CD14-positive monocyte (primary cell): ENCODE measurements at regions not wholly inside any gene's neighbourhood (a gene's known extent, or its start where the extent isn't known, plus 50 kb on each side); places are given as distances from the start of the nearest gene placed in this dataset.

Source experiments
- DNase-seq, 3 donors: peaks; one replicate each; pipeline ENCODE4 v3.0.0-alpha.2; 2011 to 2022
- H2AFZ ChIP-seq: 2 replicates; pipeline ENCODE4 v1.6.0; 2012; ENCODE audit warnings: mild to moderate bottlenecking, low read depth, low read length, inconsistent platforms; ENCODE audit not compliant: insufficient read depth, poor library complexity, severe bottlenecking
- H3K27ac ChIP-seq, 2 donors: 1 replicate in 1 of 2; 2 replicates in 1 of 2; pipeline ENCODE4 v1.5.1; 2012 to 2013; ENCODE audit warnings: low read length in 2 of 2, control low read depth in 1 of 2, inconsistent platforms in 1 of 2, low read depth in 1 of 2, mild to moderate bottlenecking in 1 of 2
- H3K27me3 ChIP-seq, 2 donors: one replicate each; pipeline versions ENCODE4 v1.6.0 to v1.6.1; 2011 to 2013; ENCODE audit warnings: low read length in 2 of 2; ENCODE audit not compliant: control insufficient read depth in 2 of 2, insufficient read depth in 2 of 2
- H3K36me3 ChIP-seq, 2 donors: replicated peaks in 1 of 2; 1 replicate in 1 of 2; 2 replicates in 1 of 2; pipeline versions ENCODE4 v1.5.1 to v1.6.1; 2012 to 2013; ENCODE audit warnings: low read length in 2 of 2, control low read depth in 1 of 2, inconsistent platforms in 1 of 2, mild to moderate bottlenecking in 1 of 2; ENCODE audit not compliant: insufficient read depth in 2 of 2, control insufficient read depth in 1 of 2
- H3K4me1 ChIP-seq, 2 donors: 1 replicate in 1 of 2; 2 replicates in 1 of 2; pipeline versions ENCODE4 v1.5.1 to v1.6.1; 2012 to 2013; ENCODE audit warnings: low read length in 2 of 2, control low read depth in 1 of 2, inconsistent platforms in 1 of 2, mild to moderate bottlenecking in 1 of 2, moderate library complexity in 1 of 2; ENCODE audit not compliant: insufficient read depth in 2 of 2, control insufficient read depth in 1 of 2
- H3K4me2 ChIP-seq: replicated peaks from 2 replicates; pipeline ENCODE3; 2012; ENCODE audit warnings: low read length, moderate library complexity, mild to moderate bottlenecking; ENCODE audit not compliant: poor library complexity, severe bottlenecking; ENCODE audit errors: extremely low read depth
- H3K4me3 ChIP-seq, 3 experiments: fragments of 200-600 bp in 1 of 3; sonication (generic) in 1 of 3; replicated peaks in 1 of 3; 1 replicate in 2 of 3; 2 replicates in 1 of 3; pipeline ENCODE4 v1.5.1; 2011 to 2013; ENCODE audit warnings: low read length in 3 of 3, mild to moderate bottlenecking in 3 of 3, control low read depth in 2 of 3, low read depth in 2 of 3, inconsistent platforms in 1 of 3, moderate library complexity in 1 of 3
- H3K79me2 ChIP-seq: 2 replicates; pipeline ENCODE4 v1.6.0; 2012; ENCODE audit warnings: mild to moderate bottlenecking, control low read depth, inconsistent platforms, low read length, moderate library complexity; ENCODE audit not compliant: insufficient read depth
- H3K9ac ChIP-seq: 2 replicates; pipeline ENCODE4 v1.6.0; 2017; ENCODE audit warnings: low read length, mild to moderate bottlenecking; ENCODE audit not compliant: insufficient read depth, poor library complexity, severe bottlenecking
- H3K9me3 ChIP-seq, 2 donors: replicated peaks in 1 of 2; 1 replicate in 1 of 2; 2 replicates in 1 of 2; pipeline versions ENCODE4 v1.5.1 to v1.6.1; 2012 to 2013; ENCODE audit warnings: low read length in 2 of 2, control low read depth in 1 of 2; ENCODE audit not compliant: control insufficient read depth in 1 of 2, insufficient read depth in 1 of 2
- H4K20me1 ChIP-seq: 2 replicates; pipeline ENCODE4 v1.6.0; 2012; ENCODE audit warnings: mild to moderate bottlenecking, low read length, control low read depth, moderate library complexity; ENCODE audit not compliant: insufficient read depth
- H3K27ac Mint-ChIP-seq, 7 donors: one replicate each; pipeline ENCODE4 v1.8.0; 2020; ENCODE audit warnings: mild to moderate bottlenecking in 7 of 7, mixed read lengths in 7 of 7, moderate library complexity in 6 of 7, inconsistent platforms in 2 of 7
- H3K27me3 Mint-ChIP-seq, 3 donors: one replicate each; pipeline ENCODE4 v1.8.0; 2021 to 2022; ENCODE audit warnings: low read depth in 3 of 3, mild to moderate bottlenecking in 3 of 3, mixed read lengths in 3 of 3, moderate library complexity in 3 of 3, inconsistent platforms in 1 of 3
- H3K36me3 Mint-ChIP-seq, 2 donors: one replicate each; pipeline ENCODE4 v1.8.0; 2020; ENCODE audit warnings: mixed read lengths in 2 of 2, inconsistent platforms in 1 of 2, mild to moderate bottlenecking in 1 of 2
- H3K4me1 Mint-ChIP-seq: one replicate; pipeline ENCODE4 v1.8.0; 2020; ENCODE audit warnings: mild to moderate bottlenecking, mixed read lengths
- H3K4me3 Mint-ChIP-seq, 2 donors: one replicate each; pipeline ENCODE4 v1.8.0; 2020; ENCODE audit warnings: mild to moderate bottlenecking in 2 of 2, mixed read lengths in 2 of 2, moderate library complexity in 1 of 2
- H3K9me3 Mint-ChIP-seq, 7 donors: one replicate each; pipeline ENCODE4 v1.8.0; 2020 to 2022; ENCODE audit warnings: mixed read lengths in 7 of 7, mild to moderate bottlenecking in 6 of 7, moderate library complexity in 6 of 7, inconsistent platforms in 2 of 7
- CTCF ChIP-seq: fragments of 200-600 bp; IDR thresholded peaks from one replicate; pipeline ENCODE4 v1.8.0; 2022; ENCODE audit warnings: antibody characterized with exemption, mild to moderate bottlenecking
- WGBS: methylation state at CpG from one replicate; pipeline ENCODE4 v1.1.5; 2013; ENCODE audit warnings: missing lambda C conversion rate; ENCODE audit not compliant: insufficient coverage; 5-methylcytosine and 5-hydroxymethylcytosine counted together
- intact Hi-C, 2 donors: fragments of 100-400 bp; cut with micrococcal nuclease; formaldehyde crosslinking; loops; one replicate each; pipeline versions ENCODE4 v1.15.0 to v1.15.1; 2023

GRCh38 chr7:28882869-28883470 lies 75.2 kb downstream of the TRIL start:
- H3K36me3 Mint-ChIP-seq, result no peaks in the 10 kb centered on the region
- H3K27ac Mint-ChIP-seq, result no peak overlapping the region
- Histone ChIP-seq H3K27ac (no peak overlapping the region), H4K20me1 (no peaks in the 10 kb centered on the region), H3K36me3 (no peaks in the 10 kb centered on the region), H3K4me1 (peaks cover 0 to 5% of the 10 kb centered on the region in 2 donors), H3K4me2 (no peak overlapping the region), H3K79me2 (no peaks in the 10 kb centered on the region), H3K4me3 (no peak overlapping the region), H3K9me3 (no peaks in the 10 kb centered on the region), H3K9ac (no peak overlapping the region), H3K27me3 (peaks cover 10 to 20% of the 10 kb centered on the region in 2 donors), H2AFZ (no peak overlapping the region)
- no CpG with 5 or more reads among the region's 3 CpGs for WGBS
- peak overlapping the region in 1 of 2 donors; percentile 33 for H3K4me3 Mint-ChIP-seq
- H3K27me3 Mint-ChIP-seq, result peaks cover 8 to 33% (median 11%) of the 10 kb centered on the region in 3 donors
- H3K4me1 Mint-ChIP-seq, result peaks cover 10% of the 10 kb centered on the region
- peaks cover 0 to 5% (median 0%) of the 10 kb centered on the region in 7 donors for H3K9me3 Mint-ChIP-seq
- intact Hi-C loops, result no loop called here
- no peak for TF ChIP-seq CTCF
- no peak for DNase-seq

- no peak overlapping the region for H3K27ac ChIP-seq
- peaks cover 0 to 2% (median 0%) of the 10 kb centered on the region in 7 donors for H3K9me3 Mint-ChIP-seq
These were observed 79.0 kb downstream of the TRIL start for GRCh38 chr7:28879105-28879504.

More at GRCh38 chr7:28879105-28879504, 79.0 kb downstream of the TRIL start:
- Histone ChIP-seq H3K79me2 (no peaks in the 10 kb centered on the region), H3K36me3 (no peaks in the 10 kb centered on the region), H3K9me3 (no peaks in the 10 kb centered on the region), H3K4me2 (no peak overlapping the region), H4K20me1 (no peaks in the 10 kb centered on the region), H3K4me3 (no peak overlapping the region), H3K9ac (no peak overlapping the region), H2AFZ (no peak overlapping the region), H3K27me3 (peaks cover 2 to 16% of the 10 kb centered on the region in 2 donors), H3K4me1 (peaks cover 0 to 5% of the 10 kb centered on the region in 2 donors)
- WGBS, result no CpG with 5 or more reads among the region's 2 CpGs
- intact Hi-C loops, result no loop called here
- H3K36me3 Mint-ChIP-seq, result no peaks in the 10 kb centered on the region
- no peak for TF ChIP-seq CTCF
- H3K27me3 Mint-ChIP-seq, result peaks cover 8 to 26% (median 13%) of the 10 kb centered on the region in 3 donors
- H3K27ac Mint-ChIP-seq, result peak overlapping the region in 1 of 7 donors; percentile 56
- peak in 2 of 3 donors; percentile 29 to 54 for DNase-seq
- H3K4me3 Mint-ChIP-seq, result peak overlapping the region in 1 of 2 donors; percentile 78
- H3K4me1 Mint-ChIP-seq, result peaks cover 10% of the 10 kb centered on the region
